ENCODE measurements at regions not wholly inside any gene's neighbourhood (a gene's known extent, or its start where the extent isn't known, plus 50 kb on each side); places are given as distances from the start of the nearest gene placed in this dataset.

- no peaks in the 10 kb centered on the region for H3K27me3 ChIP-seq
- H3K27ac ChIP-seq, result no peak overlapping the region
- H3K9me3 ChIP-seq, result no peaks in the 10 kb centered on the region
- TF ChIP-seq POLR2AphosphoS5 (IDR thresholded peaks at IDR 0.05; ENCODE audit: insufficient read depth in 1 of 2, low read depth in 1 of 2) (no peak), POLR2A (IDR thresholded peaks at IDR 0.05) (no peak), CTCF (IDR thresholded peaks at IDR 0.05) (no peak)
- intact Hi-C loops (cut with DNase I), result no loop called here
- no peaks in the 10 kb centered on the region for H3K4me1 ChIP-seq
- no peak for DNase-seq (ENCODE audit: extremely low spot score in 2 of 2)
- no peaks in the 10 kb centered on the region for H3K36me3 ChIP-seq
- no peak overlapping the region for H3K4me3 ChIP-seq
Measured at GRCh38 chr5:61689153-61689846, 357.2 kb downstream of the ZSWIM6 start.

- Histone ChIP-seq H3K4me1 (no peaks in the 10 kb centered on the region), H3K27me3 (no peaks in the 10 kb centered on the region), H3K9me3 (no peaks in the 10 kb centered on the region), H3K27ac (no peak overlapping the region), H3K4me3 (no peak overlapping the region), H3K36me3 (no peaks in the 10 kb centered on the region)
- TF ChIP-seq POLR2AphosphoS5 (IDR thresholded peaks at IDR 0.05; ENCODE audit: insufficient read depth in 1 of 2, low read depth in 1 of 2) (no peak), CTCF (IDR thresholded peaks at IDR 0.05) (no peak), POLR2A (IDR thresholded peaks at IDR 0.05) (no peak)
- intact Hi-C loops (cut with DNase I), result no loop called here
- no peak for DNase-seq (ENCODE audit: extremely low spot score in 2 of 2)
Measured at GRCh38 chr5:61697809-61698558, 365.9 kb downstream of the ZSWIM6 start.

- Histone ChIP-seq H3K36me3 (no peaks in the 10 kb centered on the region), H3K27me3 (no peaks in the 10 kb centered on the region), H3K4me1 (no peaks in the 10 kb centered on the region), H3K4me3 (no peak overlapping the region), H3K27ac (no peak overlapping the region), H3K9me3 (no peaks in the 10 kb centered on the region)
- intact Hi-C loops (cut with DNase I), result no loop called here
- DNase-seq (ENCODE audit: extremely low spot score in 2 of 2), result no peak
- TF ChIP-seq CTCF (IDR thresholded peaks at IDR 0.05) (no peak), POLR2A (IDR thresholded peaks at IDR 0.05) (no peak), POLR2AphosphoS5 (IDR thresholded peaks at IDR 0.05; ENCODE audit: insufficient read depth in 1 of 2, low read depth in 1 of 2) (no peak)
Measured at GRCh38 chr5:61701877-61702602, 370.0 kb downstream of the ZSWIM6 start.

GRCh38 chr5:61702784-61703183, 370.7 kb downstream of the ZSWIM6 start:
- no peak overlapping the region for H3K4me3 ChIP-seq
- H3K27ac ChIP-seq, result no peak overlapping the region
- intact Hi-C loops (cut with DNase I), result no loop called here
- no peaks in the 10 kb centered on the region for H3K36me3 ChIP-seq
- no peaks in the 10 kb centered on the region for H3K9me3 ChIP-seq
- H3K4me1 ChIP-seq, result no peaks in the 10 kb centered on the region
- H3K27me3 ChIP-seq, result no peaks in the 10 kb centered on the region
- DNase-seq (ENCODE audit: extremely low spot score in 2 of 2), result no peak
- no peak for TF ChIP-seq CTCF (IDR thresholded peaks at IDR 0.05)
- TF ChIP-seq POLR2AphosphoS5 (IDR thresholded peaks at IDR 0.05; ENCODE audit: insufficient read depth in 1 of 2, low read depth in 1 of 2), result no peak
- no peak for TF ChIP-seq POLR2A (IDR thresholded peaks at IDR 0.05)

All from vagina (tissue), 2 donors.